K562 (cell line): ENCODE measurements at regions not wholly inside any gene's neighbourhood (a gene's known extent, or its start where the extent isn't known, plus 50 kb on each side); places are given as distances from the start of the nearest gene placed in this dataset.

ENCODE experiments used
- ATAC-seq: fragments of 200-7000 bp; cut with Tn5 transposase; 3 replicates; pipeline ENCODE4 v1.9.1; 2020; ENCODE audit warnings: moderate library complexity
- BruUV-seq: library from RNA; stranded (reverse); fragments of 400-500 nt; replicated peaks from 2 replicates; lab custom pipeline; 2021; lab: Mats Ljungman, UMichigan
- CTCF ChIA-PET: fragments of 300-600 bp; formaldehyde crosslinking; extraction: SDS; loops from one replicate; lab custom pipeline; 2021; ENCODE audit warnings: low intra/inter-chr PET ratio; lab: Yijun Ruan, JAX
- POLR2A ChIA-PET: fragments of 300-600, 350-650 bp; sonication (Branson Sonifier 250); formaldehyde crosslinking; extraction: SDS; loops from one replicate; lab custom pipeline; 2021; ENCODE audit warnings: antibody characterized with exemption, inconsistent platforms; lab: Yijun Ruan, JAX
- DNase-seq, 4 experiments: peaks; one replicate each; pipeline versions ENCODE4 v3.0.0 to v3.0.0-alpha.2; 2011 to 2018; ENCODE audit warnings: low spot score in 3 of 4, mixed read lengths in 3 of 4; ENCODE audit errors: extremely low read depth in 1 of 4
- FAIRE-seq: peaks from 2 replicates; lab custom pipeline; 2011; peaks lifted over from hg19 to GRCh38; lab: Jason Lieb, UNC
- H2AFZ ChIP-seq: 2 replicates; pipeline ENCODE4 v1.6.0; 2011; ENCODE audit warnings: low read depth, low read length, control low read depth, inconsistent platforms
- H3K27ac ChIP-seq: fragments of 200-600 bp; 3 replicates; pipeline ENCODE4 v1.8.0; 2011; ENCODE audit warnings: low read depth, mild to moderate bottlenecking, control low read depth, inconsistent platforms, low read length, moderate library complexity, mixed read lengths; ENCODE audit errors: extremely low read depth
- H3K27me3 ChIP-seq, 2 experiments: fragments of 300-600 bp in 1 of 2; 2 replicates in 1 of 2; 3 replicates in 1 of 2; pipeline versions ENCODE4 v1.6.0 to v1.8.0; 2011; ENCODE audit warnings: inconsistent platforms in 2 of 2, low read length in 2 of 2, mild to moderate bottlenecking in 1 of 2, mixed read lengths in 1 of 2, moderate library complexity in 1 of 2; ENCODE audit not compliant: control insufficient read depth in 2 of 2, insufficient read depth in 2 of 2
- H3K36me3 ChIP-seq: fragments of 300-600 bp; 3 replicates; pipeline ENCODE4 v1.8.0; 2011; ENCODE audit warnings: mild to moderate bottlenecking, low read length, inconsistent platforms; ENCODE audit not compliant: control insufficient read depth, insufficient read depth
- H3K4me1 ChIP-seq, 2 experiments: fragments of 200-600 bp in 1 of 2; replicated peaks in 1 of 2; 2 replicates in 1 of 2; 3 replicates in 1 of 2; pipeline versions ENCODE4 v1.5.1 to v1.8.0; 2011; ENCODE audit warnings: inconsistent platforms in 2 of 2, low read length in 2 of 2, mild to moderate bottlenecking in 1 of 2, mixed read lengths in 1 of 2, moderate library complexity in 1 of 2; ENCODE audit not compliant: control insufficient read depth in 2 of 2, insufficient read depth in 2 of 2
- H3K4me2 ChIP-seq: 2 replicates; pipeline ENCODE4 v1.6.1; 2011; ENCODE audit warnings: low read length, control low read depth, inconsistent platforms, mixed read lengths; ENCODE audit not compliant: insufficient read depth
- H3K4me3 ChIP-seq: fragments of 200-600 bp; sonication (generic), shearing (Covaris generic); 2 replicates; pipeline ENCODE4 v1.5.1; 2016; ENCODE audit warnings: control low read depth, inconsistent platforms
- H3K79me2 ChIP-seq: fragments of 200-600 bp; 3 replicates; pipeline ENCODE4 v1.8.0; 2011; ENCODE audit warnings: low read length, inconsistent platforms; ENCODE audit not compliant: control insufficient read depth, insufficient read depth
- H3K9ac ChIP-seq, 2 experiments: 2 replicates each; pipeline versions ENCODE4 v1.6.0 to v1.6.1; 2011; ENCODE audit warnings: low read depth in 2 of 2, low read length in 2 of 2, control low read depth in 1 of 2, inconsistent platforms in 1 of 2, mild to moderate bottlenecking in 1 of 2, mixed read lengths in 1 of 2; ENCODE audit not compliant: insufficient read depth in 1 of 2
- H3K9me1 ChIP-seq: one replicate; pipeline ENCODE4 v1.6.0; 2011; ENCODE audit warnings: inconsistent platforms, mild to moderate bottlenecking, low read length, moderate library complexity; ENCODE audit not compliant: control insufficient read depth, insufficient read depth
- H3K9me3 ChIP-seq: replicated peaks from 2 replicates; pipeline ENCODE4 v1.5.1; 2011; ENCODE audit warnings: low read depth, low read length, inconsistent platforms; ENCODE audit not compliant: control insufficient read depth, insufficient read depth
- H4K20me1 ChIP-seq: replicated peaks from 2 replicates; pipeline ENCODE4 v1.6.1; 2011; ENCODE audit warnings: low read length, inconsistent platforms, mixed read lengths; ENCODE audit not compliant: control insufficient read depth, insufficient read depth
- EZH2 ChIP-seq: IDR thresholded peaks from 2 replicates; pipeline ENCODE4 v1.6.1; 2012; ENCODE audit warnings: low read depth, mild to moderate bottlenecking, inconsistent platforms, low read length, borderline replicate concordance
- RNF219 ChIP-seq: fragments of 250-450 bp; sonication (Bioruptor Pico); IDR thresholded peaks from 2 replicates; pipeline ENCODE4 v1.5.0; 2022; ENCODE audit warnings: mild to moderate bottlenecking
- SMARCC2 ChIP-seq: fragments of 450-650 bp; IDR thresholded peaks from 2 replicates; pipeline ENCODE4 v1.6.1; 2017; ENCODE audit warnings: antibody characterized with exemption, moderate library complexity, mild to moderate bottlenecking, low read depth
- TARDBP ChIP-seq: fragments of 450-650 bp; IDR thresholded peaks from 2 replicates; pipeline ENCODE4 v1.6.1; 2016
- ZBTB11 ChIP-seq, 3 experiments: fragments of 200-800 bp in 1 of 3; fragments of 250-450 bp in 1 of 3; fragments of 450-650 bp in 1 of 3; sonication (Bioruptor Pico) in 1 of 3; sonication (Bioruptor generic) in 1 of 3; formaldehyde crosslinking in 1 of 3; IDR thresholded peaks; 2 replicates each; pipeline versions ENCODE4 v1.6.1 to v1.8.0; 2016 to 2022; ENCODE audit warnings: mild to moderate bottlenecking in 2 of 3, missing genetic modification characterization in 2 of 3, missing compliant biosample characterization in 1 of 3, moderate library complexity in 1 of 3
- ZNF253 ChIP-seq: fragments of 250-450 bp; sonication (Bioruptor Pico); conservative IDR thresholded peaks from 2 replicates; pipeline ENCODE4 v1.6.1; 2021; ENCODE audit warnings: mild to moderate bottlenecking
- in situ Hi-C: fragments of 300-500 bp; cut with MboI; formaldehyde crosslinking; loops from 4 replicates; pipeline ENCODE4 v1.15.0; 2018; ENCODE audit warnings: inconsistent platforms, mixed read lengths
- intact Hi-C: fragments of 100-400 bp; cut with micrococcal nuclease; formaldehyde crosslinking; loops from 2 replicates; pipeline ENCODE4 v1.14.2; 2022

GRCh38 chr15:96028620-96029019 is 301.9 kb upstream of the NR2F2 start (continued):
- TF ChIP-seq RNF219 (CRISPR knock-in tag) = no peak
- TF ChIP-seq ZBTB11 (CRISPR knock-in tag; IDR thresholded peaks at IDR 0.05) = no peak
- TF ChIP-seq SMARCC2 = no peak
- no peak for TF ChIP-seq ZNF253 (CRISPR knock-in tag)

- no peak for TF ChIP-seq EZH2
- TF ChIP-seq TARDBP = no peak
- intact Hi-C loops = no loop called here
- Histone ChIP-seq H3K27ac (no peak overlapping the region), H3K4me1 (0 out of 5 replicates have a peak, but pooled peaks cover 0 to 9% of the 10 kb centered on the region in 2 experiments), H3K36me3 (no peaks in the 10 kb centered on the region), H3K9ac (no peak overlapping the region), H3K27me3 (no peaks in the 10 kb centered on the region), H3K9me3 (no peaks in the 10 kb centered on the region), H4K20me1 (no peaks in the 10 kb centered on the region), H3K4me2 (no peak overlapping the region), H3K9me1 (no peaks in the 10 kb centered on the region), H3K4me3 (no peak overlapping the region), H2AFZ (peak overlapping the region; percentile 66; the same call in 1 of the 2 replicates), H3K79me2 (no peaks in the 10 kb centered on the region)
- CTCF ChIA-PET = no interaction called here
- DNase-seq = no peak
- no peak for FAIRE-seq
- no peak for ATAC-seq
- BruUV-seq = no TSS peak
- in situ Hi-C loops = no loop called here
- POLR2A ChIA-PET = interaction anchor here (0.6 to 1.4 kb wide), 2 partner anchors 10 to 291 kb away, joined by 3 read pairs; no protein-coding TSS in a partner anchor
Measured at GRCh38 chr15:96029172-96029571, 301.3 kb upstream of the NR2F2 start.
